ENCODE measurements at regions not wholly inside any gene's neighbourhood (a gene's known extent, or its start where the extent isn't known, plus 50 kb on each side); places are given as distances from the start of the nearest gene placed in this dataset.

- POLR2A ChIA-PET (ENCODE audit: partially characterized antibody): interaction anchor here (0.6 kb wide), 1 partner anchor 448 kb away, joined by 3 read pairs; no protein-coding TSS in a partner anchor
- H3K36me3 ChIP-seq (ENCODE audit: control insufficient read depth in 2 of 4, insufficient read depth in 4 of 4, low read length in 3 of 4): no peaks in the 10 kb centered on the region
- peak overlapping the region in 1 of 2 experiments; percentile 31; a peak in 2 of 4 replicates for H3K4me2 ChIP-seq (ENCODE audit: insufficient read depth in 1 of 2, low read depth in 2 of 2, low read length in 2 of 2)
Measured at GRCh38 chr17:13750816-13751793, 149.4 kb upstream of the HS3ST3A1 start.

More at GRCh38 chr17:13750816-13751793, 149.4 kb upstream of the HS3ST3A1 start:
- WGBS, 2 experiments (ENCODE audit: extremely low coverage in 1 of 2, insufficient coverage in 1 of 2, insufficient read length in 1 of 2, insufficient replicate concordance in 2 of 2, low coverage in 1 of 2, low lambda C conversion rate in 2 of 2, missing lambda C conversion rate in 1 of 2): 59% methylated on average over 12 of the region's 12 CpGs; no CpG with 5 or more reads in 1 of the 2 experiments
- H3K9ac ChIP-seq (replicated peaks in 1 of 4; ENCODE audit: extremely low read depth in 1 of 4, low read depth in 3 of 4, low read length in 3 of 4): no peak overlapping the region
- H3K27me3 ChIP-seq (replicated peaks in 1 of 4; ENCODE audit: control insufficient read depth in 3 of 4, extremely low read depth in 1 of 4, insufficient read depth in 3 of 4, low read length in 3 of 4): no peaks in the 10 kb centered on the region
- peak in 1 of 2 experiments; percentile 50 for DNase-seq (ENCODE audit: low read depth in 1 of 2, low spot score in 2 of 2)
- no peak overlapping the region for H3K14ac ChIP-seq (ENCODE audit: insufficient read length)
- H3K79me2 ChIP-seq (ENCODE audit: control insufficient read depth in 1 of 2, insufficient read depth in 2 of 2, low read length in 2 of 2): no peaks in the 10 kb centered on the region
- H2AK5ac ChIP-seq (ENCODE audit: low read depth, low read length): no peak overlapping the region
- no peak overlapping the region for H3K4me3 ChIP-seq (ENCODE audit: extremely low read depth in 1 of 4, insufficient read depth in 2 of 4, low read depth in 3 of 4, low read length in 4 of 4)
- H2BK5ac ChIP-seq (ENCODE audit: low read depth, low read length): peak overlapping the region; percentile 69; the same call in 1 of the 2 replicates
- 0 out of 2 replicates have a peak overlapping the region, but pooled peaks have one; percentile 30 for H3K27ac ChIP-seq (ENCODE audit: low read depth, low read length)
- H4K91ac ChIP-seq (replicated peaks; ENCODE audit: insufficient read length, low read length): peak overlapping the region; percentile 22
- H2BK20ac ChIP-seq (ENCODE audit: low read length): peak overlapping the region; percentile 82; the same call in 1 of the 2 replicates
- H3K4me1 ChIP-seq (replicated peaks in 1 of 4; ENCODE audit: control insufficient read depth in 3 of 4, insufficient read depth in 4 of 4, low read length in 3 of 4): peaks cover 4 to 17% (median 7%) of the 10 kb centered on the region in 4 experiments; a peak in 5 of 7 replicates
- H3K4ac ChIP-seq (replicated peaks; ENCODE audit: insufficient read length, low read depth, low read length): no peak overlapping the region
- H2BK120ac ChIP-seq (replicated peaks; ENCODE audit: low read depth, low read length): peak overlapping the region; percentile 29
- H3K79me1 ChIP-seq (ENCODE audit: low read depth, low read length): no peaks in the 10 kb centered on the region
- no peak overlapping the region for H3K18ac ChIP-seq (ENCODE audit: extremely low read depth, low read length)
- H3K23me2 ChIP-seq (ENCODE audit: low read depth, low read length): no peaks in the 10 kb centered on the region
- H4K5ac ChIP-seq (ENCODE audit: insufficient read length, low read depth, low read length): no peak overlapping the region
- CTCF ChIA-PET (ENCODE audit: partially characterized antibody): interaction anchor here (0.6 to 1.5 kb wide), 2 partner anchors 16 to 1725 kb away, joined by 3 to 4 read pairs; no protein-coding TSS in a partner anchor
- no peak for TF ChIP-seq ASH2L (IDR thresholded peaks at IDR 0.05; ENCODE audit: low read length)
- TF ChIP-seq JUND (IDR thresholded peaks at IDR 0.05; ENCODE audit: low read length): peak; percentile 91
- TF ChIP-seq JUN (IDR thresholded peaks at IDR 0.05; ENCODE audit: low read depth, low read length): 0 out of 2 replicates have a peak, but pooled peaks have one; percentile 69
- TF ChIP-seq BACH1 (IDR thresholded peaks at IDR 0.05; ENCODE audit: low read length): 0 out of 2 replicates have a peak, but pooled peaks have one; percentile 29
- peak; percentile 10; the same call in 1 of the 2 replicates for TF ChIP-seq SP1 (IDR thresholded peaks at IDR 0.05; ENCODE audit: low read depth, low read length)
- H2BK15ac ChIP-seq (ENCODE audit: low read length): no peak overlapping the region
- no peaks in the 10 kb centered on the region for H4K20me1 ChIP-seq (replicated peaks in 1 of 2; ENCODE audit: control insufficient read depth in 1 of 2, insufficient read depth in 2 of 2, low read length in 2 of 2)
- H3K9me3 ChIP-seq (ENCODE audit: insufficient read depth in 2 of 2, low read depth in 1 of 2, low read length in 1 of 2): peaks cover 0 to 6% of the 10 kb centered on the region in 2 experiments; a peak in 2 of 4 replicates
- no peak overlapping the region for H3K56ac ChIP-seq (replicated peaks; ENCODE audit: insufficient read length, low read depth, low read length)
- peak; percentile 81 for FAIRE-seq
- no peak overlapping the region for H3K23ac ChIP-seq (ENCODE audit: insufficient read length)
- no peak overlapping the region for H4K8ac ChIP-seq (ENCODE audit: extremely low read depth, insufficient read depth, low read length)
- H2AFZ ChIP-seq (ENCODE audit: low read length): peak overlapping the region; percentile 35; the same call in 1 of the 2 replicates
- peak overlapping the region; percentile 44; the same call in 1 of the 2 replicates for H2BK12ac ChIP-seq (ENCODE audit: low read depth, low read length)

Data from H1 (cell line).